GM23248 (cell line): ENCODE measurements at regions not wholly inside any gene's neighbourhood (a gene's known extent, or its start where the extent isn't known, plus 50 kb on each side); places are given as distances from the start of the nearest gene placed in this dataset.

Experiments used
- DNase-seq: peaks from one replicate; pipeline ENCODE4 v3.0.0-alpha.2; 2015
- H2AFZ ChIP-seq: fragments of 200-600 bp; sonication (generic); 2 replicates; pipeline ENCODE4 v1.6.1; 2016; ENCODE audit warnings: antibody characterized with exemption
- H3F3A ChIP-seq: fragments of 200-600 bp; sonication (generic); 2 replicates; pipeline ENCODE4 v1.6.1; 2016; ENCODE audit warnings: mild to moderate bottlenecking, antibody characterized with exemption, mixed run types; ENCODE audit not compliant: insufficient read depth
- H3K27ac ChIP-seq: fragments of 200-600 bp; sonication (generic); 2 replicates; pipeline ENCODE4 v1.5.1; 2016; ENCODE audit warnings: mild to moderate bottlenecking
- H3K27me3 ChIP-seq: fragments of 200-600 bp; sonication (generic); replicated peaks from 2 replicates; pipeline ENCODE4 v1.6.1; 2016; ENCODE audit warnings: mild to moderate bottlenecking; ENCODE audit not compliant: insufficient read depth
- H3K36me3 ChIP-seq: fragments of 200-600 bp; sonication (generic); 2 replicates; pipeline ENCODE4 v1.6.1; 2016; ENCODE audit warnings: low read depth, mild to moderate bottlenecking
- H3K4me1 ChIP-seq: fragments of 200-600 bp; sonication (generic); 2 replicates; pipeline ENCODE4 v1.6.1; 2016; ENCODE audit warnings: mild to moderate bottlenecking; ENCODE audit not compliant: insufficient read depth
- H3K4me2 ChIP-seq: fragments of 200-600 bp; sonication (generic); one replicate; pipeline ENCODE4 v1.6.1; 2016; ENCODE audit warnings: mild to moderate bottlenecking; ENCODE audit not compliant: unreplicated experiment
- H3K4me3 ChIP-seq: fragments of 200-600 bp; sonication (generic); 2 replicates; pipeline ENCODE4 v1.5.1; 2016; ENCODE audit warnings: mild to moderate bottlenecking
- H3K79me2 ChIP-seq: fragments of 200-600 bp; sonication (generic); 2 replicates; pipeline ENCODE4 v1.6.1; 2016; ENCODE audit warnings: mild to moderate bottlenecking; ENCODE audit not compliant: insufficient read depth
- H3K9ac ChIP-seq: fragments of 200-600 bp; sonication (generic); 2 replicates; pipeline ENCODE4 v1.6.1; 2016; ENCODE audit warnings: mild to moderate bottlenecking
- H3K9me2 ChIP-seq: fragments of 200-600 bp; sonication (generic); 2 replicates; pipeline ENCODE4 v1.6.1; 2016; ENCODE audit warnings: mixed run types, mild to moderate bottlenecking, moderate library complexity; ENCODE audit not compliant: insufficient read depth
- H3K9me3 ChIP-seq: fragments of 200-600 bp; sonication (generic); one replicate; pipeline ENCODE4 v1.6.1; 2017; ENCODE audit warnings: low read depth
- H4K20me1 ChIP-seq: fragments of 200-600 bp; sonication (generic); 2 replicates; pipeline ENCODE4 v1.6.0; 2016; ENCODE audit not compliant: insufficient read depth
- EZH2 ChIP-seq: fragments of 200-600 bp; sonication (generic); IDR thresholded peaks from 2 replicates; pipeline ENCODE4 v1.6.1; 2018; ENCODE audit warnings: antibody characterized with exemption, mild to moderate bottlenecking; ENCODE audit not compliant: insufficient read depth, poor library complexity, severe bottlenecking
- EZH2phosphoT487 ChIP-seq: fragments of 200-600 bp; sonication (generic); IDR thresholded peaks from 2 replicates; pipeline ENCODE4 v1.6.1; 2018; ENCODE audit warnings: antibody characterized with exemption, moderate library complexity, mild to moderate bottlenecking, low read depth; ENCODE audit not compliant: insufficient read depth
- WGBS, 2 experiments: methylation state at CpG; one replicate each; pipeline ENCODE4 v1.1.6; 2015 to 2017; ENCODE audit warnings: low lambda C conversion rate in 2 of 2, low coverage in 1 of 2; ENCODE audit errors: missing lambda C conversion rate in 2 of 2; 5-methylcytosine and 5-hydroxymethylcytosine counted together
- in situ Hi-C: fragments of 300-500 bp; cut with MboI; formaldehyde crosslinking; loops from 2 replicates; pipeline ENCODE4 v1.15.0; 2020

GRCh38 chr1:36590771-36591170 lies 108.1 kb upstream of the CSF3R start:
- in situ Hi-C loops = no loop called here
- Histone ChIP-seq H4K20me1 (no peaks in the 10 kb centered on the region), H3K27me3 (peaks cover 65% of the 10 kb centered on the region), H3K9ac (no peak overlapping the region), H3K9me3 (no peaks in the 10 kb centered on the region), H2AFZ (no peak overlapping the region), H3K4me2 (no peak overlapping the region), H3K36me3 (no peaks in the 10 kb centered on the region), H3F3A (no peaks in the 10 kb centered on the region), H3K9me2 (no peaks in the 10 kb centered on the region), H3K4me1 (no peaks in the 10 kb centered on the region), H3K27ac (no peak overlapping the region), H3K4me3 (no peak overlapping the region), H3K79me2 (no peaks in the 10 kb centered on the region)
- TF ChIP-seq EZH2phosphoT487 = no peak
- no peak for TF ChIP-seq EZH2
- 3 to 4% methylated on average over 9 of the region's 9 CpGs for WGBS, 2 experiments
- peak; percentile 10 for DNase-seq

DNA sequence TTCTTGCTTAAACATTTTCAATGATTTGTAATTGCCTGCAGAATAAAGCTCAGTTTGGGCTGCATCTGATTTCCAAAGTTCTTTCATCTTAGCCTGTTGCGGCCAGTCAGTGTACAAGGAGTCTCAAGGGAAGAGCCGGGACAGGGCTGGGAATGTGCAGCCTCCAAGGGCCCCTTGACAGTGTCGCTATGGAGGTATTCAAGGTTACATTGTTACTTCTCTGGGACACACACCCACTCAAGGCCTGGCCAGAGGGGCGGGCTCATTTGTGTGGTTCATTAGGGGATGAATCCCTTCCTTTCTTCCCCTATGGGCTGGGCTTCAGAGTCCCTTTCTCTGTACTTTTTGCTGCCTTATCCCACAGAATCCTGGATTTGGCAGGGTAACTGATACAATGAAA lies 107.6 kb upstream of the CSF3R start:
- in situ Hi-C loops = no loop called here
- H3K79me2 ChIP-seq = no peaks in the 10 kb centered on the region
- WGBS, 2 experiments = 34 to 39% methylated on average over 4 of the region's 4 CpGs
- no peaks in the 10 kb centered on the region for H3K36me3 ChIP-seq
- H3F3A ChIP-seq = no peaks in the 10 kb centered on the region
- H2AFZ ChIP-seq = no peak overlapping the region
- no peaks in the 10 kb centered on the region for H3K9me2 ChIP-seq
- DNase-seq = no peak
- no peaks in the 10 kb centered on the region for H3K4me1 ChIP-seq
- H4K20me1 ChIP-seq = no peaks in the 10 kb centered on the region
- H3K27ac ChIP-seq = no peak overlapping the region
- no peak overlapping the region for H3K9ac ChIP-seq
- TF ChIP-seq EZH2phosphoT487 (no peak), EZH2 (no peak)
- no peaks in the 10 kb centered on the region for H3K9me3 ChIP-seq
- no peak overlapping the region for H3K4me3 ChIP-seq
- H3K4me2 ChIP-seq = no peak overlapping the region
- H3K27me3 ChIP-seq = peaks cover 64% of the 10 kb centered on the region

DNA sequence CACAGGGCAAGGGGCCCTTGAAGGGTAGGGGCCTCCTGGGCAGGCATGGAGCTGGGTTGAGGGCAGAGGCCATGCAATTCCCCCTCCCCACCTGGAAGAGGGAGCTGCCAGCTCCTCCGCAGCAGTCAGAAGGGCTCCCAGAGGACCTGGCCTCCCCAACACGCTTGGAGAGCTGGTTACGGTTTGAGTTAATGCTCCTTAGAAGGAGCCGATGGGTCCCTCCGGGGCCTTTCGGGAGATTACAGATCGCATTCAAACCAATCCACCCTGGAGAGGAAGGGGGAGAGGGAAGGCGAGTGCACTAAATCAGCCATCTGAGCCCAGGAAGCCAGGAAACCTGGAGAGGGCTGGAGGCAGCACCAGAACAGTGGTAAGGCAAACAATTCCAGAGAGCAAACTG lies 106.3 kb upstream of the CSF3R start:
- H3K36me3 ChIP-seq = no peaks in the 10 kb centered on the region
- H3K9me2 ChIP-seq = no peaks in the 10 kb centered on the region
- no peaks in the 10 kb centered on the region for H3K9me3 ChIP-seq
- no peaks in the 10 kb centered on the region for H3F3A ChIP-seq
- no peaks in the 10 kb centered on the region for H3K4me1 ChIP-seq
- no peak overlapping the region for H3K27ac ChIP-seq
- no peaks in the 10 kb centered on the region for H4K20me1 ChIP-seq
- no peak overlapping the region for H3K4me2 ChIP-seq
- TF ChIP-seq EZH2 (no peak), EZH2phosphoT487 (no peak)
- peaks cover 57% of the 10 kb centered on the region for H3K27me3 ChIP-seq
- in situ Hi-C loops = no loop called here
- no peak overlapping the region for H3K4me3 ChIP-seq
- no peak for DNase-seq
- no peak overlapping the region for H2AFZ ChIP-seq
- 17% methylated on average over 8 of the region's 8 CpGs for WGBS, 2 experiments
- no peaks in the 10 kb centered on the region for H3K79me2 ChIP-seq
- H3K9ac ChIP-seq = no peak overlapping the region

DNA sequence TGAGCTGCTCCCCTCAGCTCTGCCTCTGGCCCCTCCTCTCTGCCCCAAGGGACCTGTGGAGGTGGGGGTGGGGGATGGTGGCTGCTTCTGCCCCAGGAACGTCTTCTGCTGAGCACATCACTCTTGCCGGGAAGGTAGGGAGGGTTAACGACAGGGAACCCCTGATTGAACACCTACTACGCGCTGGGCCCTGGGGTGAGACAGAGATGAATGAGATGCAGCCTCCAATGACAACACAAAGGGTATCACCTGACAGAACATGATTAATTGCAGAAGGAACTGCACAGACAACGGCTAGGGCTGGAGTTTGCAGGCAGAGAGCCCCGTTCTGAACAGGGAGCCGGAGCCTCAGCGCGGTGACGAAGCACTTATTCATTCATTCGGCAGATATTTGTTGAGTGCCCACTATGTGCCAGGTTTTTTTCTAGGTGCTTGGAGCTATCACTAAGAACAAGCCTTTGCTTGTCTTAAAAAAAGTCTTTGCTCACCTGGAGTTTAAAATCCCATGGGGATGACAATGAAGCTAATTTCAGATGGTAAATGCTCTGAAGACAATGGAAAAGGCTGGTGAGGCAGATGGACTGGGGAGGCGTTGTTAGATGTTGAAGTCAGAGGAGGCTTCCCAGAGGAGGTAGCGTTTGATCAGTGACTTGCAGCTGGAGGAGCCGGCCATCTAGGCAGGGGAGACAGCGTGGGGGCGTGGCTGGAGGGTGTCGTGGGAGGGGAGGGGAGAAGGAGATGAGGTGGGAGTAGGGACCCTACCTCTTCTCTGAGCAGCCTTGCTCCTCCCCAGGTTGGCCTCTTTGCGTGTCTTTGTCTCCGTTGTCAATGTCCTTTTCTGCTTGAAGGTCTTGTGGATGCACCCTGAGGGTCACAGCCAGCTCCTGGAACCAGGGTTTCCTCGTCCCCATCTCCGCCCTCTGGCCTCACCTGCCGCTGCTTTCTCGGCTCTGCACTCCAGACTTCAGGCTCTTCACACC lies 103.1 kb upstream of the CSF3R start:
- peaks cover 35% of the 10 kb centered on the region for H3K27me3 ChIP-seq
- H3K36me3 ChIP-seq = no peaks in the 10 kb centered on the region
- 18 to 20% methylated on average over 23 to 24 of the region's 24 CpGs for WGBS, 2 experiments
- H3K4me1 ChIP-seq = no peaks in the 10 kb centered on the region
- H3K4me2 ChIP-seq = no peak overlapping the region
- H3K9me2 ChIP-seq = no peaks in the 10 kb centered on the region
- in situ Hi-C loops = no loop called here
- no peaks in the 10 kb centered on the region for H3K79me2 ChIP-seq
- no peaks in the 10 kb centered on the region for H3F3A ChIP-seq
- no peak overlapping the region for H3K9ac ChIP-seq
- H3K4me3 ChIP-seq = no peak overlapping the region
- no peaks in the 10 kb centered on the region for H3K9me3 ChIP-seq
- no peak overlapping the region for H2AFZ ChIP-seq
- no peaks in the 10 kb centered on the region for H4K20me1 ChIP-seq
- TF ChIP-seq EZH2phosphoT487 = no peak
- TF ChIP-seq EZH2 = no peak
- no peak overlapping the region for H3K27ac ChIP-seq
- DNase-seq = no peak
